C4-2B (cell line): ENCODE measurements at regions not wholly inside any gene's neighbourhood (a gene's known extent, or its start where the extent isn't known, plus 50 kb on each side); places are given as distances from the start of the nearest gene placed in this dataset.

Experiments
- CTCF ChIP-seq: fragments of 450-650 bp; conservative IDR thresholded peaks from 2 replicates; pipeline ENCODE4 v1.5.1; 2017; ENCODE audit warnings: mild to moderate bottlenecking
- ZFX ChIP-seq: fragments of 450-650 bp; IDR thresholded peaks from 2 replicates; pipeline ENCODE4 v1.6.1; 2017

GRCh38 chr21:35915030-35915429, 145.3 kb downstream of the SETD4 start:
- TF ChIP-seq CTCF = no peak
- TF ChIP-seq ZFX = no peak
